Fibroblast of villous mesenchyme (primary cell): ENCODE measurements at regions not wholly inside any gene's neighbourhood (a gene's known extent, or its start where the extent isn't known, plus 50 kb on each side); places are given as distances from the start of the nearest gene placed in this dataset.

ENCODE experiments used
- DNase-seq: peaks from one replicate; pipeline ENCODE4 v3.0.0-alpha.2; 2010; ENCODE audit warnings: low read depth
- H3K4me3 ChIP-seq: 2 replicates; pipeline ENCODE4 v1.5.1; 2011; ENCODE audit warnings: low read depth, mild to moderate bottlenecking, low read length
- CTCF ChIP-seq: IDR thresholded peaks from 2 replicates; pipeline ENCODE4 v1.5.1; 2012; ENCODE audit warnings: low read depth, mild to moderate bottlenecking, low read length; ENCODE audit not compliant: insufficient read depth

- no peak for TF ChIP-seq CTCF
- no peak overlapping the region for H3K4me3 ChIP-seq
- no peak for DNase-seq
Observed at GRCh38 chr12:130245251-130245650, 83.0 kb downstream of the FZD10 start.

- no peak overlapping the region for H3K4me3 ChIP-seq
- TF ChIP-seq CTCF = no peak
- no peak for DNase-seq
Observed at GRCh38 chr12:130246560-130246959, 84.3 kb downstream of the FZD10 start.

GRCh38 chr12:130247634-130248237, 85.5 kb downstream of the FZD10 start:
- no peak overlapping the region for H3K4me3 ChIP-seq
- no peak for TF ChIP-seq CTCF
- DNase-seq = no peak

- no peak overlapping the region for H3K4me3 ChIP-seq
- TF ChIP-seq CTCF = no peak
Observed at GRCh38 chr12:130249376-130249775, 87.1 kb downstream of the FZD10 start.

GRCh38 chr12:130251236-130251780, 86.4 kb upstream of the PIWIL1 start:
- no peak for TF ChIP-seq CTCF
- no peak overlapping the region for H3K4me3 ChIP-seq

More at GRCh38 chr12:130249376-130249775, 87.1 kb downstream of the FZD10 start:
- no peak for DNase-seq

GRCh38 chr12:130253866-130254265, 83.8 kb upstream of the PIWIL1 start:
- H3K4me3 ChIP-seq = no peak overlapping the region
- no peak for DNase-seq
- TF ChIP-seq CTCF = no peak

More at GRCh38 chr12:130251236-130251780, 86.4 kb upstream of the PIWIL1 start:
- no peak for DNase-seq
